Omental fat pad (tissue), 3 donors: ENCODE measurements at regions not wholly inside any gene's neighbourhood (a gene's known extent, or its start where the extent isn't known, plus 50 kb on each side); places are given as distances from the start of the nearest gene placed in this dataset. TPM values are rescaled to one million over a fixed set of nuclear protein-coding genes. Genes with fewer than 3 reads are reported as not detected.

Experiments used
- ATAC-seq: fragments of 150-250 bp; one replicate; pipeline ENCODE4 v1.9.1; 2016; ENCODE audit warnings: mild to moderate bottlenecking, moderate library complexity; ENCODE audit not compliant: low FRiP score
- DNase-seq: peaks from one replicate; pipeline ENCODE4 v3.0.0-alpha.2; 2019; ENCODE audit warnings: low spot score
- CTCF ChIP-seq, 3 donors: fragments of 450-650 bp; IDR thresholded peaks; one replicate each; pipeline ENCODE4 v1.5.1; 2016 to 2017; ENCODE audit warnings: antibody characterized with exemption in 3 of 3, mild to moderate bottlenecking in 3 of 3, moderate library complexity in 2 of 3
- small RNA-seq: library from RNA; depleted of rRNA; stranded (forward); fragments of <200 nt; gene quantifications from one replicate; pipeline ENCODE3, GENCODE V24; 2016

- no peak for TF ChIP-seq CTCF (IDR thresholded peaks at IDR 0.05)
- no peak for ATAC-seq
- no peak for DNase-seq
These were observed 52.0 kb upstream of the CCDC160 start for GRCh38 chrX:134184936-134185335.

- no peak for DNase-seq
- TF ChIP-seq CTCF (IDR thresholded peaks at IDR 0.05), result no peak
These were observed 50.4 kb upstream of the CCDC160 start for GRCh38 chrX:134186362-134187121.

More at GRCh38 chrX:134186362-134187121, 50.4 kb upstream of the CCDC160 start:
- ATAC-seq, result no peak

Small RNA genes in the stretch of these regions (small RNA-seq; reads per million reads assigned to genes)
- gene RF00019 (not detected), gene TIMM8BP2 (not detected)
